ENCODE measurements at regions not wholly inside any gene's neighbourhood (a gene's known extent, or its start where the extent isn't known, plus 50 kb on each side); places are given as distances from the start of the nearest gene placed in this dataset.

GRCh38 chr4:124401606-124402005, 310.9 kb downstream of the ANKRD50 start:
- DNase-seq = no peak
- H3K36me3 ChIP-seq = no peaks in the 10 kb centered on the region
- whole genome bisulfite sequencing, 5 donors = 53 to 69% (median 59%) methylated on average over 3 of the region's 3 CpGs
- no peak overlapping the region for H3K4me3 ChIP-seq
- TF ChIP-seq POLR2AphosphoS5 (IDR thresholded peaks at IDR 0.05) = no peak
- no peak for TF ChIP-seq CTCF (IDR thresholded peaks at IDR 0.05 in 8 of 11, conservative IDR thresholded peaks at IDR 0.05 in 3 of 11)
- intact Hi-C loops (cut with DNase I; ENCODE audit: low total_unique reads) = no loop called here
- no peak overlapping the region for H3K27ac ChIP-seq
- no peaks in the 10 kb centered on the region for H3K9me3 ChIP-seq
- H3K27me3 ChIP-seq (replicated peaks in 1 of 7) = no peaks in the 10 kb centered on the region
- H3K4me1 ChIP-seq = no peaks in the 10 kb centered on the region

- intact Hi-C loops (cut with DNase I; ENCODE audit: low total_unique reads) = no loop called here
- no peaks in the 10 kb centered on the region for H3K27me3 ChIP-seq (replicated peaks in 1 of 7)
- WGBS, 5 donors = 84 to 92% (median 88%) methylated on average over 4 of the region's 4 CpGs
These were observed 303.5 kb downstream of the ANKRD50 start for GRCh38 chr4:124409044-124409443.

GRCh38 chr4:124414276-124415040, 298.1 kb downstream of the ANKRD50 start:
- Histone ChIP-seq H3K4me1 (no peaks in the 10 kb centered on the region), H3K27ac (no peak overlapping the region), H3K36me3 (no peaks in the 10 kb centered on the region), H3K9me3 (no peaks in the 10 kb centered on the region), H3K4me3 (no peak overlapping the region), H3K27me3 (replicated peaks in 1 of 7) (no peaks in the 10 kb centered on the region)
- TF ChIP-seq POLR2AphosphoS5 (IDR thresholded peaks at IDR 0.05) (no peak), CTCF (IDR thresholded peaks at IDR 0.05 in 8 of 11, conservative IDR thresholded peaks at IDR 0.05 in 3 of 11) (no peak), POLR2A (IDR thresholded peaks at IDR 0.05) (no peak)
- intact Hi-C loops (cut with DNase I; ENCODE audit: low total_unique reads) = no loop called here
- DNase-seq = no peak
- WGBS, 5 donors = 79 to 99% (median 88%) methylated on average over 2 of the region's 2 CpGs

More at GRCh38 chr4:124409044-124409443, 303.5 kb downstream of the ANKRD50 start:
- no peak overlapping the region for H3K4me3 ChIP-seq
- no peaks in the 10 kb centered on the region for H3K4me1 ChIP-seq
- no peak for DNase-seq
- H3K9me3 ChIP-seq = no peaks in the 10 kb centered on the region
- no peaks in the 10 kb centered on the region for H3K36me3 ChIP-seq
- H3K27ac ChIP-seq = no peak overlapping the region
- TF ChIP-seq CTCF (IDR thresholded peaks at IDR 0.05 in 8 of 11, conservative IDR thresholded peaks at IDR 0.05 in 3 of 11) (no peak), POLR2AphosphoS5 (IDR thresholded peaks at IDR 0.05) (no peak), POLR2A (IDR thresholded peaks at IDR 0.05) (no peak)

- Histone ChIP-seq H3K36me3 (no peaks in the 10 kb centered on the region), H3K27me3 (replicated peaks in 1 of 7) (no peaks in the 10 kb centered on the region), H3K4me1 (no peaks in the 10 kb centered on the region), H3K9me3 (no peaks in the 10 kb centered on the region), H3K27ac (no peak overlapping the region), H3K4me3 (no peak overlapping the region)
- no peak for DNase-seq
- 83 to 92% (median 85%) methylated on average over 6 of the region's 6 CpGs for WGBS, 5 donors
- no peak for TF ChIP-seq POLR2A (IDR thresholded peaks at IDR 0.05)
- no peak for TF ChIP-seq POLR2AphosphoS5 (IDR thresholded peaks at IDR 0.05)
- TF ChIP-seq CTCF (IDR thresholded peaks at IDR 0.05 in 8 of 11, conservative IDR thresholded peaks at IDR 0.05 in 3 of 11) = no peak
- intact Hi-C loops (cut with DNase I; ENCODE audit: low total_unique reads) = no loop called here
These were observed 297.4 kb downstream of the ANKRD50 start for GRCh38 chr4:124415146-124415545.
